ELF-1 (cell line): ENCODE measurements at regions not wholly inside any gene's neighbourhood (a gene's known extent, or its start where the extent isn't known, plus 50 kb on each side); places are given as distances from the start of the nearest gene placed in this dataset.
A peak's percentile ranks its signal among the peaks of the same experiment; 100 is the strongest.
"Not testable (repeated sequence)": the region's sequence is repeated elsewhere in the genome, so short reads cannot be mapped to it uniquely, and the experiment has no call there.

Experiments
- DNase-seq: peaks from one replicate; pipeline ENCODE4 v3.0.0-alpha.2; 2016; ENCODE audit warnings: low read depth, low spot score

DNA sequence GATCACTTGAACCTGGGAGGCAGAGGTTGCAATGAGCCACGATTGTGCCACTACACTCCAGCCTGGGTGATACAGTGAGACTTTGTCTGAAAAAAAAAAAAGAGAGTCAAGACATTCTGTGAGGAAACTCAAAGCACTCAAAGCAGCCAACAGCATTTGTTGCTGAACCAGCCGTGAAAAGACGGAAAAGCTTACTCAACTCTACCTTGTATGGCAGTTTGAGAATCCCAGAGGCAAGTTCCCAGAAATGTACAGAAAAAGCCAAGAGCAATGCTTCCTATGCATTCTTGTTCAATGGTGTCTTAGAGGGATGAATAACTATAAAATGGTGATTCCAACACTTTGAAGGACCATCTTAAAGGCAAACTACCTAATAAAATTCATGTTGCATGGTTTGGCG is 170.2 kb downstream of the HSD17B3 start:
- no peak for DNase-seq

DNA sequence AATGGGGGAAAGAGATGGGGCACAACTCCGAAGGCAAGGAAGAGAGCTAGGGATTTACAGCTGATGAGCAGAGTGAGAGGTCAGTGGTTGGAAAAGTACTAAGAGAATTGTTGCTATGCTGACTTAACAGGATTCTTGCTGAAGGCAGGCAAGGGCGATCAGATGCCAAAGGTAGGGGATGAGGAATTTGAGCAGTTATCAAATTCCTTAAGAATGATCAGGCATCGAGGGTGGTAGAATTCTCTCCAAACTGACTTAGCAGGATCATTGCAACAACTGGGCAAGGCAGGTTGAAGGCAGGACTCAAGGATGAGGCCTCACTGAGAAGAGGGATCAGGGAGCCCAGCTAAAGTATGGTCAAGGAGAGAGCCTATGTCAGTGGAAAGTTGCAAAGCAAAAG is 171.0 kb downstream of the HSD17B3 start:
- DNase-seq = no peak

DNA sequence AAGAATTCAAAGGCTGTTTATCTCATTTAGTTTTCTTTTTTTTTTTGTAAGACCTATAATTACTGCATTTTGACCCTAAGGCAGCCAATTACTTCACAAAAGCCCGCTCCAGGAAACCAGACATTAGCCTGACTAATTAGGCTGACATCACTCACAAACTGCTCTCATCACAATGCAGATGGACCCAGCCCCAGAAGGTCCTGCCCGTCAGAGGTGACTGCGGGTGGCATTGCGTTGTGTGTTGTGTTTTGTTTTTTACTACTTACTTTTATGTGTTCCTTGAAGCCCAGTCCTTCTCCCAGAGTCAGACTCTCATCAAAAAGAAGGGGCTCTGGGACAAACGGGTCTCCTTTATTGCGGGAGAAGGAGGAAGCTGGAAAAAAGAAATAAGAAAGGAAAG is 172.2 kb downstream of the HSD17B3 start:
- peak; percentile 91 for DNase-seq

DNA sequence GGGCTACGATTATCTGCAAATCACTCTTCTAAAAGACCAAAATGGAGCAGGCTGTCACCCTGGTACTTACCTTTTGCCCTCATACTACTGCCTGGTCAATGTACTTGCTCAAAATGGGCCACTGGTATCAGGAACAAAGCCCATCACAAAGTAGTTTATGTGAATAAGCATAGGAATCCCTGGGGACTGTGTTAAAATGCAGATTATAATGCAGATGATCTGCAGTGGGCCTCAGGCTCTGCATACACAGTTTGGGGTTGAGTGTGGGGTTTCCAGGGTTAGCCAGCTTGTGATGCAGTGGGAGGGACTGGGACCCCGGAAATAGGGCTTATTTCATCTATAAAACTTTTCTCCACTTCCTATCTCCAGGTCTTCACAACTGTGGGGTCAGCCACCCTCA is 173.1 kb downstream of the HSD17B3 start:
- no peak for DNase-seq

DNA sequence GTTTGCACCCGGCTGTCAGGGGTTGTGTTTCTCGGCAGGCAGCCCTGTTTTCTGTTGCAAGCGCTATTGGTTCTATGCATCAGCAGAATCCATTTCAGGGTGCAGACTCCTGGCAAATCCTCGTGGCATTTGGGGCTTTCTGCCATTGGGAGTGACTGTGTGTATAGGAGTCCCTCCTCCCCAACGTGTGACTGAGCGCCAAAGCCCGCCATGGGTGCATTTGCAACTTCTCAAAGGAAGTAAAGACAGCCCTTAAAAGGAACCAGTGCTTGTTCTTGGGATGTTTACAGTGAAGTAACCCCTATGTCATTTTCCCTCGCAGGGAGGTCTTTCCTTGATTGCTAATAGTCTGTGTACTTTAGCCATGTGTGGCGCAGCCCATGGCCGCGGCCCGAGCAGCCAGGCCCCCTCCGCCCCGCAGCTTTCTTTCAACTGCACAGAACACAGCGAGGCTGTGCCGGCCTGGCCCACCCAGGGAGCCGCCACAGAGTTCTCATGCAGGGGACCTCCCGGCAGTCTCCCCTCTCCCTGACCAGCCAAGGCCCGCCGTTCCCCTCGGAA is 175.6 kb downstream of the HSD17B3 start:
- no peak for DNase-seq

DNA sequence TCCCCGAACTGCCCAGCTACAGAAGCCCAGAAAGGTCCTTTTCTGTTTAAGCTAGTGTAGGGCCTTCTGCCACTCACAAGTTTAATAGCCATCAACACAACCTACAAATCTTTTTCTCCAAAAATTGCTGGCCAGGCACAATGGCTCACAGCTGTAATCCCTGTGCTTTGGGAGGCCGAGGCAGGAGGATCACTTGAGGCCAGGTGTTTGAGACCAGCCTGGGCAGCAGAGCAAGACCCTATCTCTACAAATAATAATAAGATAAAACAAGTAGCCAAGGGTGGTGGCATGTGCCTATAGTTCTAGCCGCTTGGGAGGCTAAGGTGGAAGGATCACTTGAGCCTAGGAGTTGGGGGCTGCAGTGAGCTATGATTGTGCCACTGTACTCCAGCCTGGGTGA is 176.4 kb downstream of the HSD17B3 start:
- no peak for DNase-seq

DNA sequence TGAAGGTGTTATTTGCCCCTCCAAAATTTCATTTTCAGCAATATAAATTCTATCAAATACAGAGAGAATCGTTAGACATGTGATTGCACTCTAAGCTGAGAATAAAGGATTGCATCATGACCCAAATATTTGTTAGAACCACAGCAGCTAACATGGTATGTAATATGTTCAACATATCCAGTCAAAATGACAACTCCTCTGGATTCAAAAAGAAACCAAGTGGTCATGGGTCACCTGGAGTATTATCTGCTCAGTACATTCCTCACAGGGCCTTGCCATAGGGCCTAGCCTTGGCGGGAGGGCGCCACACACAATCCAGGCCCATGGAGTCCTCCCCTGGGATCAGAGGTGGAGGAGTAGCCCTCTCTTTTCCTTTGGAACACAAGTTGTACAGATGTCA is 179.2 kb downstream of the HSD17B3 start:
- no peak for DNase-seq

DNA sequence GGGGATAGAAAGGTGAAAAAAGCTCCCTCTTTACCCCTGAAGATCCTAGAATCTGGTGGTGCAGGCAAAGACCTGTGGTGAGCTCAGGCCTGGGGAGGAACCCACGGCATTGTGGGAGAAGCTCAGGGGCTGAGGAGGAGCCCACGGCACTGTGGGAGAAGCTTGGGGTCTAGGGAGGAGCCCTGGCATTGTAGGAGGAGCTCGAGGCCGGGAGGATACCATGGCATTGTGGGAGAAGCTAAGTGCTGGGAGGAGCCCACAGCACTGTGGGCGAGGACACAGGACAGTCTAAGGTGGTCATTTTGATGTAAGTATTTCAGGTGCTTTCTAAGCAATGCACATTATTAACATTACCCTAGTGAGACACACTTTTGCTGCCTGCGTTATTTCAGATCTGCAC is 179.7 kb downstream of the HSD17B3 start:
- DNase-seq = no peak

DNA sequence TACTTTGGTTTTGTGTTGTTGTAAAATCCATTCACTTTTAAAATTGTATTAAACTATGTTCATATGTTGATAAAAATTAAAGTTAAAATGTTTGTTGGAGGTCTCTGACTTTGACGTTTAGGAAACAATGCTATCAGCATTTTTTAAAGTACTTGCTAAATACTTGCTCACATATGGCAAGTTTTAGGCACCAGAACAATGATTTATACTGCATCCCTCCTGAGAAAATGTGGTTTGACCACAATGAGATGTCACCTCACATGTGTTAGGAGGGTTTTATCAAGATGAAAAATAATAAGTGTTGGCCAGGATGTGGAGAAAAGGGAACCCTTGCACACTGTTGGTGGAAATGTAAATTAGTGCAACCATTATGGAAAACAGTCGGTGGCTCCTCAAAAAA is 180.8 kb downstream of the HSD17B3 start:
- no peak for DNase-seq

DNA sequence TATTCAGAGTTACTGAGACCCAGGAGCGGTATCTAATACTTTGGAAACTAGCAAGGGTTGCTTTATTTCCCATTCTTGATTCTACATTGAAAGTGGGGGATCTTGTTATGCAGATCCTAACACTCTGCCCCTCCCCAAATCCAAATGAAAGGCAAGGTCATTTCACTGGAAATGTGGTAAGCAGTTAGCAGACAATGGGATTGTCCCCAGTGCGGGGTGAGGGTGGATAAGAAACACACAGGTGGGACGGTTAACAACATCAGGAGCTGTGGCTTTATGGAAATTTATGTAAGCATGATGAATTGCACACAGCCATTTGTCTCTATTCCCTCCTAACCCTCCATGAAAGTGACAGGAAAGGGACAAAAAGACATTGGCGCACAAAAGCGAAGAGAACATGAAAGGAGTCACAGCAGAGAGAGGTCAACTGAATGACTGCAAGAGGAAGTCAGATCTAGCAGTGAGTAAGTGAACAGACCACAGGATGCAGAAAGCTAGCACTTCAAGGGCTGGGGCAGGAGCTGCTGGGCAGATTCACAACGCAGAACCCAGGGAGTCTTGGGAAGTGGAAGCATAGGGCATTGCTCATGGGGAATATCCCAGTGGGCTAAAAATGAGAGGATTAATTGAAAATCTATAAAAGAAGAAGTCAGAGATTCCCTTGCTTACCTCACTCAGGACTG is 184.4 kb downstream of the HSD17B3 start:
- DNase-seq = no peak

DNA sequence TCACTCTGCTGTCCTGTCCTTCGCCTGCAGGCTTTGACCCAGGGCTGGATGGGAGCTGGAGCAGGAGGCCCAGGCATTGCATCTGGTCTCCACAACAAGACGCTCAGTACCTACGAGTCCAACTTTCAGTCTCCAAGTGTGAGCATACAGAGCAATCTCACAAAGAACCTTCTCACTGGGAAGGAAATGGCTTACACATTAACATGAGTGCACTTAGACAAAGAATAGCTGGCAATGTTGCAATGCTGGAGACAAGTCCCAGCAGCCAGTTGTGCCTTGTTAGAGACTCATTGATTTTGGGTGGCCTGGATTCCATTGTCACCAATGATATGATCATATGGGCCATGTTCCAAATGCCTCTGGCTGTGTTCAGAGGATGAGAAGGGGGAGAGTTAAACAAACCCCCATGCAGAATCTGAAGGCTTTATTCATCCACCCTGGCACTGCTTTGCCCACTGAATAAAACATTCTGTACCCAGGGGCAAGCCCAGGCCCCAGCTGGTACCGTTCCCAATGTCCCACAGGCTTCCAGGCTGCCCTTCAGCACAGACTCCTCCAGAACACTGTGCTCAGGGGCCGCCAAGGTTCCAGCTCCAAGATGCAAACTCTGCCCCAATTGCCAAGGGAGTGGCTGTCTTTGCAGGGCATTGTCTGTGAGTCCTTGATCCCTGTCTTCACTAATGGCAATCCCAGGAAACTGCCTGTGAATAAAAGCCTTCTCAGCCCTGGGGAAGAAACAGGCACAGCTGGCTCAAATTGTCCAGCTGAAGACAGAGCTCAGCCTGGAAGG is 185.5 kb downstream of the HSD17B3 start:
- DNase-seq = no peak

DNA sequence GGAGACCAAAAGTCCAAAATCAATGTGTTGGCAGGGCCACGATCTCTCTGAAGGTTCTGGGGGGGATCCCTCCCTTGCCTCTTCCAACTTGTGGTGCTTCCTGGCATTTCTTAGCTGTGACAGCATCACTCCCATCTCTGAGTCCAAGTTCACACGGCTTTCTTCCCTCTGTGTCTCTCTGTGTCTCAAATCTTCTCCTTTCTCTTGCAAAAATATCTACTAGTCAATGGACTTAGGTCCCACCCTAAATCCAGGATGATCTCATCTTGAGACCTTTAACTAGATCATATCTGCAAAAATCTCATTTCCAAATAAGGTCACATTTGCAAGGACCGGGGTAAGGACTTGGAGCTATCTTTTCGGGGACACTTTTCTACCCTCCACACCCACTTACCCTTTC is 186.1 kb downstream of the HSD17B3 start:
- no peak for DNase-seq

DNA sequence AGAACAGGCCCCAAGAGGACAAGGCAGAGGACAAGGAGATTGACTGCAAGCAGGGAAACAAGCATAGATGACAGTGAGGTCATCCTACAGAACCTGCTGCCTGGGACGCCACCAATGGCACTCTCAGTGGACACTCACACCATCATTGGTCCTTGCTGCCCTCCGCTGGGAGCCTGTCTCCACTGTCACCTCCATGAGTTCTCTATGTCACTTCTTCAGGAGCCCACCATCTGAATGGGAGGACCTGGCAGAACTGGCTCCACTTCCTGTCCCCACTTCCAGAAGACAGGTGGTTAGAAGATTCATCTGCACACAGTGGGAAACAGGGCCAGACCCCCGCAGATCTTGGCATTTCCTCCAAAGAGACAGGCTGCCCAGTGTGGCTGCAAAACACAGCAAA is 188.9 kb downstream of the HSD17B3 start:
- DNase-seq = no peak

DNA sequence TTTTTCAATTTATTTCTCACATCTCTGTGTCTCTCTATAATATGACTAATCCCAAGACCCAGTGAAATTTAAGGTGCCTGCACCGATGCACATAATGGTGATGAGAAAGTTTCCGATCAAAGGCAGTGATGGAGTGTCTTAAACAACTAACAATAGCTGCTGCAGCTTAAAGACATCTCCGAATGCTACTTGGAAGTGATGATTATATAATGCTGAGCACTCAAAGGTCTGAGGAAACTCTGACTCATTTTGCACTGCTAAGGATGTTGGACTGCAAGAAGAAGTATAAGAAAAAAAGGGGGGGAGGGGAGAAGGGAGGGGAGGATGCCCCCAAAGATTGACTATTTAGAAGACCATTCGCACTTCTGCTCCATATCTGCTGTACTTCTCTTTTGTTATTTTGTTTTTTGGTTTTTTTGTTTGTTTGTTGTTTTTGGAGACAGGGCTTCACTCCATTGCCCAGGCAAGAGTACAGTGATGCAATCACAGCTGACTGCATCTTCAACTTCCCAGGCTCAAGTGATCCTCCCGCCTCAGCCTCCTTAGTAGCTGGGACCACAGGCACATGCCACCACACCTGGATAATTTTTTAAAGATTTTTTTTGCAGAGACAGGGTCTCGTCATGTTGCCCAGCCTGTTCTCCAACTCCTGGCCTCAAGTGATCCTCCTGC is 192.2 kb downstream of the HSD17B3 start:
- no peak for DNase-seq

DNA sequence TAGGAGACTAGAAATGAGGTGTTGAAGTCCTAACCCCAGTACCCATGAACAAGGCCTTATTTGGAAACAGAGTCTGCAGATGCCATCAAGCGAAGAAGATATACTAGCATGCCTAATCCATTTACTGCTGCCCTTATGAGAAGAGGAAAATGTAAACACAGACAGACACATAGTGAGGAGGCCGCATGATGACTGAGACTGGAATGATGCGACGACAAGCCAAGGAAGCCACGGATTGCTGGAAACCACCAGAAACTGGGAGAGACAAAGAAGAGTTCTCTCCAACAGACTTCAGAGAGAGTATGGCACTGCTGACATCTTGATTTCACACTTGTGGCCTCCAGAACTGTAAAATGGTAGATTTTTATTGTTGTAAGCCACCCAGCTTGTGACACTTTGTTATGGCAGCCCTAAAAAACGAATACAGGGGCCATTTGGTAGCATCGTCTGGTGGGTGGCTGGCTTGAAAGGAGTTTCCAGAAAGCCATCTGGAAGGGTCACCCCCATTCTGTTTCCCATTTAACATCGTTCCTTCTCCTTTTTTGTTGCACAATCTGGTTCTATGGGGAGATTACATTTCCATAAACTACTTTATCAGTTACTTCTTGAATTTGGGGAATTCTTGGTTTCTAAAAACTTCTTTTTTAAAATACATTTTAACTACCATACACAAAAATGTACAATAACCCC is 193.1 kb downstream of the HSD17B3 start:
- no peak for DNase-seq

DNA sequence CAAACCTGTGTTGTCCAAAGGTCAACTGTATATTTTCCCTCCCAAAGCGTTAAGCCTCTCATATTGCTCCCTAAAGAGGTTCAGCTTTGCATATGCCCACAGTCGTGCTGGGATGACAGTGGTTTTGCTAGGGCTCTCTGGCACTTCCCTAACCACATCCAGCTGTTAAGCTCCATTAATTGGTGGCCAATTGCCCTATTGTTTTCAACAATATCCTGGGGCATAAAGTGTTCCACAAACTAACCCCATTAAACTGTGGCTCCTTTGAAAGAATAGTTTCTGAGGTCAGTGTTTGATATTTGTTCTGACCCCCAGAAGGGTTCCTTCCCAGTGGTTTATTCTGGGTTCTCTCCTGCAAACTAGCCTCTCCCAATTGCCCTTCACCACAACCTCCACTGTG is 194.5 kb downstream of the HSD17B3 start:
- no peak for DNase-seq

DNA sequence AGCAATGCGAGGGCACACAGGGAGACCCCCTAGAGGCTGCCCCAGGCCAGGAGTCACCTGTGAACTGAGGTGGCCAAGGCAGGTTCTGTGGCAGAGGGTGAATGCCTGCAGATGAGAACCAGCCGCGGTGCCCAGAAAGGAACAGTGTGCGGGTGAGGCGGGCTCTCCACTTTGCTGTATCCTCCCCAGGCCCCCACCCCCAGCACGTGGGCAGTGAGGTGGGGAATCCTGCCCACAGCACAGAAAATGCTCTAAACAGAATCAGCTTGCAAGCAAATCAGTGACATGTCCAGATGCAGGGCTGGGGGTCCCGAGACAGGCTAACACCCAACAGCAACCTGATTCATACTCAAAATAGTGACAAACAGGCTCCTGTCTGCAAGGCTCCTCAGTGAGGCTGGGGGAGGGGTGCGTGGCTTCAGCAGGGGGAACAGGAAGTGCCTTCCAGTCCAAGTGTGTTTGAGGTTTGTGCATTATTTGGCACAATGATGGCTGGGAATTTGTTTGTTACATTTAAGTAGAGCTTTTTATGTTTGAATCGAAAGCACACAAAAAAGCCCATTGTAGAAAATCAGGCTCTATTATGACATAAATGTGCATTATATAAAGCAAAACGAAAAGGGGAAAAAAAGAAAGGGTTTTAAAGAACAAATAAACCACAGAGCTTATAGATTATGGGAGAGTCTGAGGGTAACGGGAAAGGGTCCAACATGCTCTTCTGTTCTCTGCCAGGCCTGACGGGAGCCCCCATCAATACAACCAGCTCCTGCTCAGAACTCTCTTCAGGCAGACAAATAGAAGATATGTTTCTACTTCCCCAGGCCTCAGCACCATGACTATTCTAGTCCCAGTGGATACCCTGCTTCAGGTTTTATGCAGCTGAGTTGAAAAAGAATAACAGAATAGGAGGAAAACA is 201.3 kb downstream of the HSD17B3 start:
- no peak for DNase-seq

DNA sequence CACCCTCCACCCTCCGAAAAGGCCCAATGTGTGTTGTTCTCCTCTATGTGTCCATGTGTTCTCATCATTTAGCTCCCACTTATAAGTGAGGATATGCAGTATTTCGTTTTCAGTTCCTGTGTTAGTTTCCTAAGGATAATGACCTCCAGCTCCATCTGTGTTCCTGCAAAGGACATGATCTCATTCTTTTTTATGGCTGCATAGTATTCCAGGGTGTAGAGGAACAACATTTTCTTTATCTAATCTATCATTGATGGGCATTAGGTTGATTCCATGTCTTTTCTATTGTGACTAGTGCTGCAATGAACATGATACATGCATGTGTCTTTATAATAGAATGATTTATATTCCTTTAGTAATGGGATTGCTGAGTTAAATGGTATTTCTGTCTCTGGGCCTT is 211.3 kb downstream of the HSD17B3 start:
- not testable (repeated sequence) for DNase-seq

DNA sequence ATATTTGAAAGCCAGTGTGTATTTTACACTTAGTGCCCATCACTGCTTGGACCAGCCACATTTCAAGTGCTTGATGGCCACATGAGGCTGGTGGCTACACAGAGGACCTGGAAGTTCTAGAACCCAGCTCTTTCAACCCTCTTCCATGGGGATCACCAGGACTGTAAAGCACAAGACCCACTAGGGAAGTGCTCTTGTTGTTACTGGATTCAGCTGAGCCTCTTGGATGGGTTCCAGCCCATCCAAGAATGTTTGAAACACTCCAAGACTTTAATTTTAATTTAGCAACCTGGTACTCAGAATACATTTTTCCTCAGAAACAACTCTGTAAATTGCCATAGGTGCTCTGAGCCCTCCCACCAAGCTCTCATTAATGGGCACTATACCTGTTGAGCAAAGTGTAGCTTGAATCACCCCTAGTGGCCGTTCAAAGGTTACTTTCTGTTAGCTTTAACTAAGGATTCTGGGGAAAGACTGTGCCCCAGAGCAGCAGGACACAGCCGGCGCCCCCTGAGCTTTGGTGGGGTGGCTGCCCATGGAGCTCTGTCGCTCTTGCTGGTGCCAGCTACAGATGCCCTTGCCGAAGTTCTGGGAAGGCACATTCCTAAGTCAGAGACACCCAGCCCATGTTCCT is 212.4 kb downstream of the HSD17B3 start:
- DNase-seq = no peak

DNA sequence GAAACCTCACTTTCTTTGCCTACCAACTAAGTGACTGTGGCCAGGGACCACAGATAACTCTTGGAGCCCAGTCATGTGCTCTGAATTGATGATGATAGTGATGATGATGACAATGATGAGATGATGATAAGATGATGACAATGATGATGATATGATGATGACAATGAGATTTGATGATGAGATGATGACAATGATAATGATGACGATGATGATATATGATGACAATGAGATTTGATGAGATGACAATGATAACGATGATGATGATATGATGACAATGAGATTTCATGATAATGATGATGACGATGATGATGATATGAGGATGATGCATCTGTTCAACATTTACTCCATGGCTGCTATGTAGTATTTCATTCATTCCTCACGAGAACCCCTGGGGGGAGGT is 213.0 kb downstream of the ERCC6L2 start:
- DNase-seq = no peak
